Astrocyte (in vitro differentiated cells and primary cell): ENCODE measurements at regions not wholly inside any gene's neighbourhood (a gene's known extent, or its start where the extent isn't known, plus 50 kb on each side); places are given as distances from the start of the nearest gene placed in this dataset.

Source experiments
- DNase-seq: peaks from one replicate; pipeline ENCODE4 v3.0.0-alpha.2; 2010; ENCODE audit warnings: low read depth
- FAIRE-seq: peaks from 2 replicates; lab custom pipeline; 2011; peaks lifted over from hg19 to GRCh38; lab: Jason Lieb, UNC
- H2AFZ ChIP-seq: 2 replicates; pipeline ENCODE4 v1.6.0; 2012; ENCODE audit warnings: low read depth, low read length, inconsistent platforms
- H3K27ac ChIP-seq: 2 replicates; pipeline ENCODE4 v1.5.1; 2011; ENCODE audit warnings: low read depth, low read length, inconsistent platforms
- H3K27me3 ChIP-seq: 2 replicates; pipeline ENCODE4 v1.6.0; 2011; ENCODE audit warnings: low read length, inconsistent platforms; ENCODE audit not compliant: insufficient read depth
- H3K36me3 ChIP-seq: 2 replicates; pipeline ENCODE4 v1.5.1; 2011; ENCODE audit warnings: low read length, inconsistent platforms; ENCODE audit not compliant: insufficient read depth
- H3K4me1 ChIP-seq: 2 replicates; pipeline ENCODE4 v1.5.1; 2011; ENCODE audit warnings: low read length, inconsistent platforms; ENCODE audit not compliant: insufficient read depth
- H3K4me2 ChIP-seq: 2 replicates; pipeline ENCODE4 v1.6.0; 2012; ENCODE audit warnings: low read length, inconsistent platforms
- H3K4me3 ChIP-seq: 2 replicates; pipeline ENCODE4 v1.5.1; 2011; ENCODE audit warnings: low read depth, mild to moderate bottlenecking, low read length, inconsistent platforms; ENCODE audit not compliant: insufficient read depth
- H3K79me2 ChIP-seq: 2 replicates; pipeline ENCODE4 v1.6.0; 2012; ENCODE audit warnings: mild to moderate bottlenecking, low read length, inconsistent platforms; ENCODE audit not compliant: insufficient read depth
- H3K9ac ChIP-seq: 2 replicates; pipeline ENCODE4 v1.6.0; 2012; ENCODE audit warnings: mild to moderate bottlenecking, low read length, inconsistent platforms
- H3K9me3 ChIP-seq: 2 replicates; pipeline ENCODE4 v1.5.1; 2012; ENCODE audit warnings: low read depth, mild to moderate bottlenecking, low read length, inconsistent platforms; ENCODE audit not compliant: insufficient read depth
- H4K20me1 ChIP-seq: 2 replicates; pipeline ENCODE4 v1.6.0; 2012; ENCODE audit warnings: low read length, inconsistent platforms; ENCODE audit not compliant: insufficient read depth
- H3K27ac Mint-ChIP-seq: one replicate; pipeline ENCODE4 v1.8.0; 2021; ENCODE audit warnings: mild to moderate bottlenecking, mixed read lengths; ENCODE audit not compliant: unreplicated experiment
- H3K27me3 Mint-ChIP-seq: one replicate; pipeline ENCODE4 v1.8.0; 2021; ENCODE audit warnings: low read depth, mixed read lengths; ENCODE audit not compliant: unreplicated experiment
- H3K36me3 Mint-ChIP-seq: one replicate; pipeline ENCODE4 v1.8.0; 2021; ENCODE audit warnings: low read depth, mixed read lengths; ENCODE audit not compliant: unreplicated experiment
- H3K4me1 Mint-ChIP-seq: one replicate; pipeline ENCODE4 v1.8.0; 2021; ENCODE audit warnings: low read depth, mixed read lengths; ENCODE audit not compliant: unreplicated experiment
- H3K4me3 Mint-ChIP-seq: one replicate; pipeline ENCODE4 v1.8.0; 2021; ENCODE audit warnings: mild to moderate bottlenecking, moderate library complexity, mixed read lengths; ENCODE audit not compliant: unreplicated experiment
- H3K9me3 Mint-ChIP-seq: one replicate; pipeline ENCODE4 v1.8.0; 2021; ENCODE audit warnings: mild to moderate bottlenecking, mixed read lengths; ENCODE audit not compliant: unreplicated experiment
- CTCF ChIP-seq: IDR thresholded peaks from 2 replicates; pipeline ENCODE4 v1.5.1; 2011; ENCODE audit warnings: low read depth, mild to moderate bottlenecking, inconsistent platforms, low read length, moderate library complexity; ENCODE audit not compliant: insufficient read depth
- EZH2 ChIP-seq: IDR thresholded peaks from 2 replicates; pipeline ENCODE4 v1.6.1; 2012; ENCODE audit warnings: mild to moderate bottlenecking, low read length, inconsistent platforms; ENCODE audit not compliant: insufficient read depth

DNA sequence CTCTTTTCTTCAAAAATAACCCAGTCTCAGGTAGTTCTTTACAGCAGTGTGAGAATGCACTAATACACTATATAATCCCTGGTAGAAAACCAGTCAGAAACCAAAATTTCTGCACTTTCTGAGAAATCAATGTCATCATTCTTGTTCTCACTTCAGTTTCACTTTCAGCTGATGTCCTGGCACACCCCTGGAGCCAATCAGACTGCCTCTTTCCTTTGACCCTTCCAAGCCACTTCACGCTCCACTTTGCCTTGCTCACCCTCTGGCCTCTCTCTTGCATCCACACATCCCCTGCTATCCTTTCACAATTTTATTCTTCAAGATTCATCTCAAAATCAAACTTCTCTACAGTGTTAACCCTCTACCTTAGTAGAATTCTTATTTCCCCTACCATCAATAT is 181.1 kb downstream of the ASCL1 start:
- Histone ChIP-seq H3K9me3 (peaks cover 2% of the 10 kb centered on the region), H3K27me3 (no peaks in the 10 kb centered on the region), H3K9ac (no peak overlapping the region), H4K20me1 (no peaks in the 10 kb centered on the region), H3K4me3 (no peak overlapping the region), H3K36me3 (no peaks in the 10 kb centered on the region), H3K27ac (no peak overlapping the region), H2AFZ (no peak overlapping the region), H3K4me1 (no peaks in the 10 kb centered on the region), H3K4me2 (no peak overlapping the region), H3K79me2 (no peaks in the 10 kb centered on the region)
- Mint-ChIP-seq H3K4me1 (peaks cover 1% of the 10 kb centered on the region), H3K27me3 (peaks cover 5% of the 10 kb centered on the region), H3K4me3 (no peak overlapping the region), H3K27ac (no peak overlapping the region), H3K9me3 (peaks cover 2% of the 10 kb centered on the region), H3K36me3 (no peaks in the 10 kb centered on the region)
- FAIRE-seq: no peak
- TF ChIP-seq CTCF (no peak), EZH2 (no peak)
- no peak for DNase-seq

DNA sequence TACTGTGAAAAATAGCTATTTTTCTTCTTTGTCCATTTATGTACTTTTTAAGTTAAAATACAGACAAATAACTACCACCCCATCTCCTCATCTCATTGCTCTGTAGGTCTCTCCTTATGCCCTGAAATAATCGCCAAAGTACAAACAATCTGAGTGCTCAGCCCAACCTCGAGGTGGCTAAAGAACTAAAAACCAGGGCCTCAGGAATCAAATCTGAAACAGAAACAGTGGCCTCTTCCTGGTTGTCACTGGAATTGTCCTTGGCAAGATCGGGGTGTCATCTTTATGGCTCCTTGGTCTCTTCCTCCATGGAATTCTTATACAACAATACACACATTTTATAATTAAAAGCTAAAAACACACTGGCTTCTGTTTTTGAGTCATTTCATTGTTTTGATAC is 182.4 kb downstream of the ASCL1 start:
- H3K27me3 ChIP-seq: no peaks in the 10 kb centered on the region
- TF ChIP-seq CTCF (no peak), EZH2 (no peak)
- H3K4me2 ChIP-seq: no peak overlapping the region
- Mint-ChIP-seq H3K4me3 (no peak overlapping the region), H3K27me3 (peaks cover 5% of the 10 kb centered on the region), H3K9me3 (peaks cover 2% of the 10 kb centered on the region), H3K4me1 (peaks cover 1% of the 10 kb centered on the region), H3K27ac (no peak overlapping the region), H3K36me3 (no peaks in the 10 kb centered on the region)
- H3K9me3 ChIP-seq: no peaks in the 10 kb centered on the region
- H3K27ac ChIP-seq: no peak overlapping the region
- DNase-seq (no peak), FAIRE-seq (no peak)
- no peak overlapping the region for H2AFZ ChIP-seq
- no peaks in the 10 kb centered on the region for H3K79me2 ChIP-seq
- H3K9ac ChIP-seq: no peak overlapping the region
- no peaks in the 10 kb centered on the region for H4K20me1 ChIP-seq
- H3K4me1 ChIP-seq: no peaks in the 10 kb centered on the region
- H3K36me3 ChIP-seq: no peaks in the 10 kb centered on the region
- H3K4me3 ChIP-seq: no peak overlapping the region

DNA sequence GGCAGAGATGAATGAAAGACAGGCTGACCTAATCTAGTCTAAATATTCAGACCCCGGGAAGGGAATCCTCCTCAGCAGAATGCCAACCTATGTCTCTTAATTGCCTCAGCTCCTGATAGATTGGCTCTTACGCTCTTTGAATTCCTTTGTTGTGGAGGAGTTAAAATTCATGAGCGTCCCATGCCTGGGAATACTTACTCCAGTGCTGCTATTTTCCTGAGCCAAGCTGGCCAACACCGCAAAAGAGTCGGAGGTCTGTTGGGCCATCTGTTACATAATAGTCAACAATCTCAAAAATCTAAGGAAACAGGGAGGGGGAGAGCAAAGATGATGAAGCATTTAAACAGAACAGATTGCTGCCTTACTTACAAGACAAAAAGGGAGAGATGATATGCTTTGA is 182.8 kb downstream of the ASCL1 start:
- H3K79me2 ChIP-seq: no peaks in the 10 kb centered on the region

More for the DNA sequence above, 182.8 kb downstream of the ASCL1 start:
- no peaks in the 10 kb centered on the region for H3K36me3 Mint-ChIP-seq
- H3K27me3 Mint-ChIP-seq: peaks cover 5% of the 10 kb centered on the region
- Histone ChIP-seq H3K36me3 (no peaks in the 10 kb centered on the region), H3K27me3 (no peaks in the 10 kb centered on the region), H3K4me1 (no peaks in the 10 kb centered on the region), H3K9me3 (no peaks in the 10 kb centered on the region), H3K4me2 (no peak overlapping the region), H3K27ac (no peak overlapping the region), H2AFZ (no peak overlapping the region), H4K20me1 (no peaks in the 10 kb centered on the region), H3K4me3 (no peak overlapping the region), H3K9ac (no peak overlapping the region)
- TF ChIP-seq EZH2 (no peak), CTCF (no peak)
- peaks cover 1% of the 10 kb centered on the region for H3K4me1 Mint-ChIP-seq
- H3K4me3 Mint-ChIP-seq: no peak overlapping the region
- H3K27ac Mint-ChIP-seq: no peak overlapping the region
- DNase-seq (no peak), FAIRE-seq (no peak)
- H3K9me3 Mint-ChIP-seq: peaks cover 2% of the 10 kb centered on the region
